ENCODE measurements at regions not wholly inside any gene's neighbourhood (a gene's known extent, or its start where the extent isn't known, plus 50 kb on each side); places are given as distances from the start of the nearest gene placed in this dataset.

DNA sequence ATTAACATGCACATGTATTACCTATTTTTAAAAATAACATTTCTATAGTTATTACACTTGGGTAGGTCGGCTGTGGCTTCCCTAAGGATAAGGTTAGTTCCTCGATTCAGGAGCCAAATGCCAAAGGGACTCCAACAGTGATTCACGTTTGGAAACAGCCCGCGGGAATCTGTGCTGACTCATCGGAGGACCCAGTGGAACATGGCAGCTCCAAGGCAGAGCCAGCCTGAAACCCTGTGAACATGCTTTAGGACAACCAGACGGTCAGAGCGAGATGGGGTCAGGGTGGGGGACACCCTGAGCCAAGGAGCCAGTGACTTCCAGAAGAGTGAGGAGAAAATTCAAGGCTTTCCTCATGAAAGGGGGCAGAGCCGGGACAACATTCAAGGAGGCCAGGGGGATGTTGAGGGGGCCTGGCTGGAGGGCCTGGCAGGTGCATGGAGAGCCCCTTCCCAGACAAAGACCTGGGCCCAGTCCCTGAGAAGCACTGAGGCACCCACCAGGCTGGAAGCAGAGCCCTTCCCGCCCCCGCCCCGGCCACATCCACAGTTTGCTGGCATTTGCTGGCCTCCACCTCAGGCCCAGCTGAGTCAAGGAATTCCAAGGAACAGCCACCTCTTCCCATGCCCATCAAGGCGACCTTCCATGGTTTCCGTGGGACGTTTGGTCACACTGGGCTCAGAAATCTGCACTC, 133.2 kb downstream of the SNX5 start:
- ChIA-PET POLR2A (no interaction called here), CTCF (no interaction called here)
- TF ChIP-seq CTCF (IDR thresholded peaks at IDR 0.05; ENCODE audit: control extremely low read depth, extremely low read depth, low read depth, missing control alignments) = no peak
- DNase-seq (ENCODE audit: extremely low spot score) = no peak

DNA sequence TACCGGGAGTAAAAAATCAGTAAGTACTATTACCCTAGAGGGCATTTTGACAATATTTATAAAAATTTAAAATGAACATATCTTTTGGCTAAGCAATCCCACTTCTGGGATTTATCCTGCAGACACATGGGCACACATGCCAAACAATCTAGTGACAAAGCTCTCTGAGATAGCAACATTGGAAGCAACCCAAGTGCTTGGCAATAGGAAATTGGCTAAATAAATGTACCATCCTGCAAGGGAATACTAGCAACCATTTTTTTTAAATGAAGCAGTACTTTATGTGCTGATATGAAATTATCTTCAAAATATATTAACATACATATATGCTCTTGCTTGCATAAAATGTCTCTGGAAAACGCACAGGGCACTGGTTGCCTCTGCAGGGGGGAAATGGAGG, 133.8 kb downstream of the SNX5 start:
- TF ChIP-seq CTCF (IDR thresholded peaks at IDR 0.05; ENCODE audit: control extremely low read depth, extremely low read depth, low read depth, missing control alignments) = no peak
- CTCF ChIA-PET = interaction anchor here (1.0 kb wide), 1 partner anchor 15 kb away, joined by 3 read pairs; no protein-coding TSS in a partner anchor
- no peak for DNase-seq (ENCODE audit: extremely low spot score)
- POLR2A ChIA-PET = no interaction called here

GRCh38 chr20:17833036-17833674, 133.4 kb downstream of the BANF2 start:
- no peak for TF ChIP-seq CTCF (IDR thresholded peaks at IDR 0.05; ENCODE audit: control extremely low read depth, extremely low read depth, low read depth, missing control alignments)
- CTCF ChIA-PET = interaction anchor here (0.7 to 0.8 kb wide), 2 partner anchors 12 to 25 kb away, joined by 3 read pairs; no protein-coding TSS in a partner anchor
- DNase-seq (ENCODE audit: extremely low spot score) = no peak
- POLR2A ChIA-PET = no interaction called here

DNA sequence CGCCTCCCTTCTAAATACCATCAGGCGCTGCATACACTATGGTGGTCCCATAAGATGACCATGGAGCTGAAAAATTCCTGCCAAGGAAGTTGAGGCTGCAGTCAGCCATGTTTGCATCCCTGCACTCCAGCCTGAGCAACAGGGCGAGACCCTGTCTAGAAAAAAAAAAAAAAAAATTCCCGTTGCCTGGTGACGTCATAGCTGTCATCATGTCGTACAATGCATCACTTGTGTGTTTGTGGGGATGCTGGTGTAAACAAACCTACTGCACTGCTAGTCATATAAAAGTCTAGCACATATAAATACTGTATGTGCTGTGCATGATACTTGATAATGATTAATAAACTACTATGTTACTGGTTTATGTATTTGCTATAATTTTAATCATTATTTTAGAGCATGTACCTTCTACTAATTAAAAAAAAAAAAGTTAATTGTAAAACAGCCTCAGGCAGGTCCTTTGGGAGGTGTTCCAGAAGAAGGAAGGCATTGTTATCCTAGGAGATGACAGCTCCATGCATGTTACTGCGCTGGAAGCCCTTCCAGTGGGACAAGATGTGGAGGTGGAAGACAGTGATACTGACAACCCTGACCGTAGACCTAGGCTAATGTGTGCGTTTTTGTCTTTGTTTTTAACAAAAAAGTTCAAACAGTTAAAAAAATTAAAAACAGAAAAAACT, 132.6 kb downstream of the BANF2 start:
- CTCF ChIA-PET = interaction anchor here (0.7 to 0.8 kb wide), 2 partner anchors 11 to 26 kb away, joined by 3 read pairs; no protein-coding TSS in a partner anchor
- no peak for TF ChIP-seq CTCF (IDR thresholded peaks at IDR 0.05; ENCODE audit: control extremely low read depth, extremely low read depth, low read depth, missing control alignments)
- POLR2A ChIA-PET = no interaction called here
- no peak for DNase-seq (ENCODE audit: extremely low spot score)

- no peak for DNase-seq (ENCODE audit: extremely low spot score)
- POLR2A ChIA-PET = no interaction called here
- CTCF ChIA-PET = interaction anchor here (1.3 kb wide), 1 partner anchor 55 kb away, joined by 3 read pairs; no protein-coding TSS in a partner anchor
- TF ChIP-seq CTCF (IDR thresholded peaks at IDR 0.05; ENCODE audit: control extremely low read depth, extremely low read depth, low read depth, missing control alignments) = no peak
Observed at GRCh38 chr20:17828598-17829144, 128.9 kb downstream of the BANF2 start.

DNA sequence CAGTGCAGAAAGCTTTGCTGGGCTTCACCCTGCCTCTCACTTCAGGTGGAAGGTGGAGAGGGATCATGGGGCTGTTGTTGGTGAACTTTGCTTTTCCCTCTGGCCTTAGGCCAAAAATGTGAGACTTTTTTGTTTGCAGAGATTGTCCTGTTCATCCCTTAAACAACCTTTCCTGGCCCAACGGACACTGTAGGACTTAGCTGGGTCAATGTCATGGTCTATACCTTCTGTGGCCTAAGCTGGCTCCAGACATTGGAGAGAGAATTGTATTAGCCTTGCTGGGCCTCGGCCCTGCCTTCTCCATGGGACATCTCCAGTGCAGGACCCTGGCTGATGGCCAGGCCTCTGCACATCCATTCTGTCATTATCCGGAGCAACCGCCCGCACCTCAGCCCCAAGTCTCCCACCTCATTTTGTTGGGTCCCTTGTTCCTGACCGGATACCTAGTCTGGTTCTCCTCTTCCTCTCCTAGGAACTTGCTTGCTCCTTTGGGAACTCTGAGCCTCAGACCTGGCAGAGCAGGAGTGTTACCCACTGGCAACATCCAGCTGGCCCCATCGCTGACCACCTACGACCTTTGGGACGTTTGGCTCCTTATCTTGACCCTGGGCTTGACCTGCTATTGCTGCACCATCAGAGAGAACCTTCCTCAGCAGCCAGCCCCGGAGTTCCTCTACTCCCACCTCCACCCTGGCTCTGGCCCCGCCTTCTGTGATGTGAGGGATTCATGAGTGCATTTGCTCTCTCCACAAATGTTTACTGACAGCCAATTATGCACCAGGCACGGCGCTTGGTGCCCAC, 128.2 kb downstream of the BANF2 start:
- POLR2A ChIA-PET = no interaction called here
- CTCF ChIA-PET = interaction anchor here (0.5 kb wide), 1 partner anchor 29 kb away, joined by 3 read pairs; no protein-coding TSS in a partner anchor
- no peak for TF ChIP-seq CTCF (IDR thresholded peaks at IDR 0.05; ENCODE audit: control extremely low read depth, extremely low read depth, low read depth, missing control alignments)
- no peak for DNase-seq (ENCODE audit: extremely low spot score)

Measured in GM10248 (cell line).